ENCODE measurements at regions not wholly inside any gene's neighbourhood (a gene's known extent, or its start where the extent isn't known, plus 50 kb on each side); places are given as distances from the start of the nearest gene placed in this dataset.

DNA sequence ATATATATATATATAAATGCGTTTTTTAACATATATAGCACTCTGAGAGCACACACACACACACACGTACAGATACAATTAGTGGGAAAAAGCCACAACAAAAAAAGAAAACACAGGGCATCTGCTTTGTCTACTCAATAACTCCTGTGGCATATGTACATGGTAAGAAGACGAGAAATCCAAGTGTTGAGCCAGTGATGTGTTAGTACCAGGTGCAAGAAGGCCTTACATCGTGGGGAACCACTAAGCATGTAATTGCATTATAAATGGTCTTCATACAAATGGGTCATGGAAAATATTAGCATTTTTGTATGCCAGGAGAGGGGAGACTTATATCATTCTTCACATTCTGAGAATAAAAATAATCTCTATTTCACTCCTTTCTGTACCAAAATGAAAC is 62.7 kb upstream of the FAM47B start:
- TF ChIP-seq EZH2 (IDR thresholded peaks at IDR 0.05; ENCODE audit: borderline replicate concordance): no peak
- TF ChIP-seq, protein P1, sequence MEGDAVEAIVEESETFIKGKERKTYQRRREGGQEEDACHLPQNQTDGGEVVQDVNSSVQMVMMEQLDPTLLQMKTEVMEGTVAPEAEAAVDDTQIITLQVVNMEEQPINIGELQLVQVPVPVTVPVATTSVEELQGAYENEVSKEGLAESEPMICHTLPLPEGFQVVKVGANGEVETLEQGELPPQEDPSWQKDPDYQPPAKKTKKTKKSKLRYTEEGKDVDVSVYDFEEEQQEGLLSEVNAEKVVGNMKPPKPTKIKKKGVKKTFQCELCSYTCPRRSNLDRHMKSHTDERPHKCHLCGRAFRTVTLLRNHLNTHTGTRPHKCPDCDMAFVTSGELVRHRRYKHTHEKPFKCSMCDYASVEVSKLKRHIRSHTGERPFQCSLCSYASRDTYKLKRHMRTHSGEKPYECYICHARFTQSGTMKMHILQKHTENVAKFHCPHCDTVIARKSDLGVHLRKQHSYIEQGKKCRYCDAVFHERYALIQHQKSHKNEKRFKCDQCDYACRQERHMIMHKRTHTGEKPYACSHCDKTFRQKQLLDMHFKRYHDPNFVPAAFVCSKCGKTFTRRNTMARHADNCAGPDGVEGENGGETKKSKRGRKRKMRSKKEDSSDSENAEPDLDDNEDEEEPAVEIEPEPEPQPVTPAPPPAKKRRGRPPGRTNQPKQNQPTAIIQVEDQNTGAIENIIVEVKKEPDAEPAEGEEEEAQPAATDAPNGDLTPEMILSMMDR (IDR thresholded peaks at IDR 0.05; ENCODE audit: poor library complexity): no peak
- no peak for TF ChIP-seq EZH2phosphoT487 (IDR thresholded peaks at IDR 0.05; ENCODE audit: low read depth, severe bottlenecking, unreplicated experiment)
